ENCODE measurements at regions not wholly inside any gene's neighbourhood (a gene's known extent, or its start where the extent isn't known, plus 50 kb on each side); places are given as distances from the start of the nearest gene placed in this dataset.
"Not testable (repeated sequence)": the region's sequence is repeated elsewhere in the genome, so short reads cannot be mapped to it uniquely, and the experiment has no call there.

GRCh38 chr2:91577406-91577805 lies 2885.9 kb downstream of the RPIA start:
- not testable (repeated sequence) for TF ChIP-seq POLR2A (IDR thresholded peaks at IDR 0.05)
- TF ChIP-seq, protein P1, sequence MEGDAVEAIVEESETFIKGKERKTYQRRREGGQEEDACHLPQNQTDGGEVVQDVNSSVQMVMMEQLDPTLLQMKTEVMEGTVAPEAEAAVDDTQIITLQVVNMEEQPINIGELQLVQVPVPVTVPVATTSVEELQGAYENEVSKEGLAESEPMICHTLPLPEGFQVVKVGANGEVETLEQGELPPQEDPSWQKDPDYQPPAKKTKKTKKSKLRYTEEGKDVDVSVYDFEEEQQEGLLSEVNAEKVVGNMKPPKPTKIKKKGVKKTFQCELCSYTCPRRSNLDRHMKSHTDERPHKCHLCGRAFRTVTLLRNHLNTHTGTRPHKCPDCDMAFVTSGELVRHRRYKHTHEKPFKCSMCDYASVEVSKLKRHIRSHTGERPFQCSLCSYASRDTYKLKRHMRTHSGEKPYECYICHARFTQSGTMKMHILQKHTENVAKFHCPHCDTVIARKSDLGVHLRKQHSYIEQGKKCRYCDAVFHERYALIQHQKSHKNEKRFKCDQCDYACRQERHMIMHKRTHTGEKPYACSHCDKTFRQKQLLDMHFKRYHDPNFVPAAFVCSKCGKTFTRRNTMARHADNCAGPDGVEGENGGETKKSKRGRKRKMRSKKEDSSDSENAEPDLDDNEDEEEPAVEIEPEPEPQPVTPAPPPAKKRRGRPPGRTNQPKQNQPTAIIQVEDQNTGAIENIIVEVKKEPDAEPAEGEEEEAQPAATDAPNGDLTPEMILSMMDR (IDR thresholded peaks at IDR 0.05): not testable (repeated sequence)

Measured in Peyer's patch (tissue), 4 donors.